GM23248 (cell line): ENCODE measurements at regions not wholly inside any gene's neighbourhood (a gene's known extent, or its start where the extent isn't known, plus 50 kb on each side); places are given as distances from the start of the nearest gene placed in this dataset.

Experiments
- EZH2 ChIP-seq: fragments of 200-600 bp; sonication (generic); IDR thresholded peaks from 2 replicates; pipeline ENCODE4 v1.6.1; 2018; ENCODE audit warnings: antibody characterized with exemption, mild to moderate bottlenecking; ENCODE audit not compliant: insufficient read depth, poor library complexity, severe bottlenecking
- EZH2phosphoT487 ChIP-seq: fragments of 200-600 bp; sonication (generic); IDR thresholded peaks from 2 replicates; pipeline ENCODE4 v1.6.1; 2018; ENCODE audit warnings: antibody characterized with exemption, moderate library complexity, mild to moderate bottlenecking, low read depth; ENCODE audit not compliant: insufficient read depth

- no peak for TF ChIP-seq EZH2
- no peak for TF ChIP-seq EZH2phosphoT487
Measured at GRCh38 chr15:20368974-20369373, 172.6 kb downstream of the GOLGA6L6 start.
